ENCODE measurements at regions not wholly inside any gene's neighbourhood (a gene's known extent, or its start where the extent isn't known, plus 50 kb on each side); places are given as distances from the start of the nearest gene placed in this dataset.

DNA sequence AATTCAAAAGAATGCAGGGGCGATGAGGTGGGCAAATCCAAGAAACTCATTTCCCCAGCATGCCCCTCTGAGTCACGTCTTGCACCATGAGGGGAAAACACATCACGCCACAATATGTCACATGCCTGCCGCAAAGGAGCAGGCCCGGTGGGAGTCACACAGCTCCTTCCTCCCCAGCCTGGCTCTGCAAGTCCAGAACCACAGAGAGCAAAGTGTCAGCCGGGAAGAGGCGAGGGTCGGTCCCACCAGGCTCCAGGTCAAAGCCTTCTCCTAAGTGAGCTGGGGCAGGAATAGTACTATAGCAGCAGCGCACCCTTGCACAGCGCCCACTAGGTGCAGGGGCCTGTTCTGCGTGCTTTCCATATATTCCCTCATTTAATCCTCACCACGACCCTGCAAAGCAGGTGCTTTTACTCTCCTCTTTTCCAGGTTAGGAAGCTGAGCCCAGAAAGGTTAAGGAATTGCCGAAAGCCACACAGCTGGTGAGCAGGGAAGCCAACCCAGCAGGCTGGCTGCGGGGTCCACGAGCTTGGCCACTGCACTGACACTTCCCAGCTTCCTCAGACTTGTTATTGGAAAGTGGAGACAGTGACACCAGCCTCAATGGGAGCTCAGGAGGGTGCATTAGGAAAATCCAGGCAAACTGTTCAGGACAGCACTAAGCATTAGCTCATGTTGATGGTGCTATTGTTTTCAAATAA is 94.0 kb upstream of the ZMIZ1 start:
- peak; percentile 58 for DNase-seq (ENCODE audit: low spot score)

DNA sequence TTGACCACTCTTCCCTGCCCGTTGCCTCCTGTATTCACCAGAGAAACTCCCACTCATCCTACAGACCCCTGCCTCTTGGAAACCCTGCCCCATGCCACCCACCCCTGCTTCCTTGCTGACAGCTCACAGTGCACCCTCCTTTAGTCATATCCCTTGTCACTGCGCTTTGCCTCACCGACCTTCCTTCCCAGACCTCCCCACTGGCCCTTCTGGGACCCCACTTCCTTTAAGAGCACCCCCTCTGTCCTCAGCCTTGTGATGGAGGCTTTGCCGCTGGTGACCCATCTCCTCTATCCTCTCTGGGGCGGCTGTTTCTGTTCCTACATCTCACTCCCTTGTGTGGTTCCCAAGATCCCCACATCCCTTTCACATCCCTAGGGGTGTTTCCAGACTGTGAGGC is 92.8 kb upstream of the ZMIZ1 start:
- intact Hi-C loops (cut with micrococcal nuclease; ENCODE audit: unreplicated experiment), result no loop called here
- no peaks in the 10 kb centered on the region for H3K36me3 ChIP-seq (ENCODE audit: insufficient read depth, low read length)
- no peak overlapping the region for H3K27ac ChIP-seq (ENCODE audit: low read depth, low read length, poor library complexity, severe bottlenecking)
- no peak overlapping the region for H2AFZ ChIP-seq (ENCODE audit: low read length)
- H3K9me2 ChIP-seq (ENCODE audit: insufficient read depth, low read length), result no peaks in the 10 kb centered on the region
- ChIA-PET CTCF (ENCODE audit: unreplicated experiment) (no interaction called here), POLR2A (no interaction called here)
- no peaks in the 10 kb centered on the region for H3K79me2 ChIP-seq (ENCODE audit: insufficient read depth, low read depth, low read length)
- no peak overlapping the region for H3K4me3 ChIP-seq (ENCODE audit: low read depth, low read length, poor library complexity, severe bottlenecking)
- peaks cover 19% of the 10 kb centered on the region for H3K4me1 ChIP-seq (ENCODE audit: insufficient read depth, low read length, poor library complexity, severe bottlenecking)
- no peak for TF ChIP-seq EZH2phosphoT487 (IDR thresholded peaks at IDR 0.05; ENCODE audit: borderline replicate concordance, low read depth, low read length)
- TF ChIP-seq, protein P1, sequence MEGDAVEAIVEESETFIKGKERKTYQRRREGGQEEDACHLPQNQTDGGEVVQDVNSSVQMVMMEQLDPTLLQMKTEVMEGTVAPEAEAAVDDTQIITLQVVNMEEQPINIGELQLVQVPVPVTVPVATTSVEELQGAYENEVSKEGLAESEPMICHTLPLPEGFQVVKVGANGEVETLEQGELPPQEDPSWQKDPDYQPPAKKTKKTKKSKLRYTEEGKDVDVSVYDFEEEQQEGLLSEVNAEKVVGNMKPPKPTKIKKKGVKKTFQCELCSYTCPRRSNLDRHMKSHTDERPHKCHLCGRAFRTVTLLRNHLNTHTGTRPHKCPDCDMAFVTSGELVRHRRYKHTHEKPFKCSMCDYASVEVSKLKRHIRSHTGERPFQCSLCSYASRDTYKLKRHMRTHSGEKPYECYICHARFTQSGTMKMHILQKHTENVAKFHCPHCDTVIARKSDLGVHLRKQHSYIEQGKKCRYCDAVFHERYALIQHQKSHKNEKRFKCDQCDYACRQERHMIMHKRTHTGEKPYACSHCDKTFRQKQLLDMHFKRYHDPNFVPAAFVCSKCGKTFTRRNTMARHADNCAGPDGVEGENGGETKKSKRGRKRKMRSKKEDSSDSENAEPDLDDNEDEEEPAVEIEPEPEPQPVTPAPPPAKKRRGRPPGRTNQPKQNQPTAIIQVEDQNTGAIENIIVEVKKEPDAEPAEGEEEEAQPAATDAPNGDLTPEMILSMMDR (conservative IDR thresholded peaks at IDR 0.05; ENCODE audit: low read length), result no peak
- no peak for DNase-seq (ENCODE audit: low spot score)
- no peak overlapping the region for H3K4me2 ChIP-seq (ENCODE audit: low read length)
- no peaks in the 10 kb centered on the region for H3K9me3 ChIP-seq (ENCODE audit: low read length)
- BruUV-seq (replicated peaks), result no TSS peak
- H4K20me1 ChIP-seq (ENCODE audit: insufficient read depth, low read length), result no peaks in the 10 kb centered on the region

More for the DNA sequence above, 94.0 kb upstream of the ZMIZ1 start:
- H3K27ac ChIP-seq (ENCODE audit: low read depth, low read length, poor library complexity, severe bottlenecking), result peak overlapping the region; percentile 15
- TF ChIP-seq, protein P1 (conservative IDR thresholded peaks at IDR 0.05; ENCODE audit: low read length), result peak; percentile 87
- TF ChIP-seq EZH2phosphoT487 (IDR thresholded peaks at IDR 0.05; ENCODE audit: borderline replicate concordance, low read depth, low read length), result no peak
- BruUV-seq (replicated peaks), result no TSS peak
- peak overlapping the region; percentile 71 for H3K4me2 ChIP-seq (ENCODE audit: low read length)
- H3K9me3 ChIP-seq (ENCODE audit: low read length), result no peaks in the 10 kb centered on the region
- H3K9me2 ChIP-seq (ENCODE audit: insufficient read depth, low read length), result no peaks in the 10 kb centered on the region
- ChIA-PET CTCF (ENCODE audit: unreplicated experiment) (interaction anchor here (0.7 to 0.8 kb wide), 2 partner anchors 9 to 220 kb away, joined by 3 read pairs; no protein-coding TSS in a partner anchor), POLR2A (interaction anchor here (0.5 to 1.2 kb wide), 2 partner anchors 13 to 15 kb away, joined by 4 read pairs; no protein-coding TSS in a partner anchor)
- intact Hi-C loops (cut with micrococcal nuclease; ENCODE audit: unreplicated experiment), result loop anchor here (5.0 kb wide), 1 partner anchor 93 kb away; the partner anchor contains the start of gene ZMIZ1
- H3K36me3 ChIP-seq (ENCODE audit: insufficient read depth, low read length), result no peaks in the 10 kb centered on the region
- peak overlapping the region; percentile 85; the same call in 1 of the 2 replicates for H2AFZ ChIP-seq (ENCODE audit: low read length)
- H4K20me1 ChIP-seq (ENCODE audit: insufficient read depth, low read length), result no peaks in the 10 kb centered on the region
- H3K79me2 ChIP-seq (ENCODE audit: insufficient read depth, low read depth, low read length), result no peaks in the 10 kb centered on the region
- H3K4me1 ChIP-seq (ENCODE audit: insufficient read depth, low read length, poor library complexity, severe bottlenecking), result peaks cover 19% of the 10 kb centered on the region
- H3K4me3 ChIP-seq (ENCODE audit: low read depth, low read length, poor library complexity, severe bottlenecking), result peak overlapping the region; percentile 66

Measured in OCI-LY7 (cell line).